ENCODE measurements at regions not wholly inside any gene's neighbourhood (a gene's known extent, or its start where the extent isn't known, plus 50 kb on each side); places are given as distances from the start of the nearest gene placed in this dataset.
"Not testable (repeated sequence)": the region's sequence is repeated elsewhere in the genome, so short reads cannot be mapped to it uniquely, and the experiment has no call there.

DNA sequence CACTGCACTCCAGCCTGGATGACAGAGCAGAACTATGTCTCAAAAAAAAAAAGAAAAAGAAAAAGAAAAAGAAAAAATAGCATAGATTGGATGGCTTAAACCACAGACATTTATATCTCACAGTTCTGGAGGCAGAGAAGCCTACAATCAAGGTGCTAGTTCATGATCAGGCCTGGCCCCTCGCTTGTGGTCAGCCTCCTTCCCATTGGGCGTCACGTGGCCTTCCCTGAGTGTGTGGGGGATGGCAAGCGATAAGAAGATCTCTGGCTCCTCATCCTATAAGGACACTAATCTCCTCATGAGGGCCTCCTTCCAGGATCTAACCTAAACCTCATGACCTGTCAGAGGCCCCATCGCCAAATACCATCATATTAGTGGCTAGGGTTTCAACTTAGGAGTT lies 320.2 kb upstream of the SPATA31A3 start:
- H2AFZ ChIP-seq (replicated peaks; ENCODE audit: low read length, poor library complexity); BruUV-seq (replicated peaks); H4K91ac ChIP-seq (ENCODE audit: insufficient read depth, low read depth, low read length); H3K18ac ChIP-seq (ENCODE audit: low read depth, low read length); H2AK5ac ChIP-seq (ENCODE audit: low read depth, low read length); H3K9me3 ChIP-seq (ENCODE audit: control insufficient read depth, insufficient read depth, low read length); H3K9me1 ChIP-seq (ENCODE audit: insufficient read depth, low read length); ATAC-seq (ENCODE audit: low read depth); H4K5ac ChIP-seq (ENCODE audit: low read depth, low read length); H3K4me3 ChIP-seq (ENCODE audit: insufficient read depth, low read depth, low read length); H3K56ac ChIP-seq (ENCODE audit: extremely low read depth, insufficient read depth, low read length); H4K20me1 ChIP-seq (ENCODE audit: insufficient read depth, low read length); in situ Hi-C loops (cut with MboI; ENCODE audit: low sequenced_read_pairs); H3K9ac ChIP-seq (ENCODE audit: low read depth, low read length); H2BK120ac ChIP-seq (ENCODE audit: low read depth, low read length); H2AK9ac ChIP-seq (replicated peaks; ENCODE audit: low read depth, low read length, poor library complexity); CTCF ChIA-PET; H3K4me1 ChIP-seq (ENCODE audit: control insufficient read depth, insufficient read depth, low read length); H3K14ac ChIP-seq (replicated peaks; ENCODE audit: low read depth, low read length); H4K8ac ChIP-seq (ENCODE audit: low read depth in 2 of 2, low read length in 2 of 2); H3K27ac ChIP-seq (ENCODE audit: insufficient read depth, low read length); H3K4ac ChIP-seq (ENCODE audit: low read depth, low read length); POLR2A ChIA-PET (ENCODE audit: unreplicated experiment); H3K23ac ChIP-seq (ENCODE audit: low read depth, low read length); H2BK5ac ChIP-seq (ENCODE audit: low read depth, low read length, poor library complexity, severe bottlenecking); dilution Hi-C loops (cut with HindIII; ENCODE audit: low sequenced_read_pairs, unreplicated experiment); DNase-seq; H3K27me3 ChIP-seq (ENCODE audit: control insufficient read depth, insufficient read depth, low read length); H3K4me2 ChIP-seq (ENCODE audit: low read depth, low read length); H3K36me3 ChIP-seq (ENCODE audit: control insufficient read depth, insufficient read depth, low read length); intact Hi-C loops (cut with micrococcal nuclease); H3K79me1 ChIP-seq (ENCODE audit: low read depth in 1 of 2, low read length in 2 of 2); H2BK20ac ChIP-seq (ENCODE audit: low read depth, low read length); H2BK15ac ChIP-seq (ENCODE audit: low read depth, low read length): not testable (repeated sequence)
- WGBS, 2 experiments (ENCODE audit: extremely low coverage in 2 of 2, insufficient read length in 1 of 2), result no CpG with 5 or more reads among the region's 5 CpGs

DNA sequence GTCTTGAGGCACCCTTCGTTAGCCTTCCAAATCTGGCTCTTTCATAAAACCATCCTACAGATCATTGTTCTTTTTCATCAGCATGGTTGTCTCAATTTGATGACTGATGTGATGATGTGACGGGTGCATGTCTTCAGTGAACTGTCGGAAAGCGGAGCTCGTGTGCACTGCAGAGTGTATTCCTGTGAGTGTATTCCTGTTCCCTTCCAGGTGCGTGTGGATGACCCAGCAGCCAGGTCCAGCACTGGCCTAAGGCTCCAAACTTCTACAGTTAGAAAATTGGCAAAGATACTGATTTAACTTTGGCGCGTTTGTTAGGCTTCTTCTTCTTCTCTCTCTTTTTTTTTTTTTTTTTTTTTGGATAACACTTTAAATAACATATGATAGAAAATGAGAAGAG lies 314.8 kb upstream of the SPATA31A3 start:
- H3K4ac ChIP-seq (ENCODE audit: low read depth, low read length); intact Hi-C loops (cut with micrococcal nuclease); H2BK120ac ChIP-seq (ENCODE audit: low read depth, low read length); H3K4me2 ChIP-seq (ENCODE audit: low read depth, low read length); H3K14ac ChIP-seq (replicated peaks; ENCODE audit: low read depth, low read length); ATAC-seq (ENCODE audit: low read depth); H3K27ac ChIP-seq (ENCODE audit: insufficient read depth, low read length); in situ Hi-C loops (cut with MboI; ENCODE audit: low sequenced_read_pairs); H3K9me3 ChIP-seq (ENCODE audit: control insufficient read depth, insufficient read depth, low read length); H3K4me1 ChIP-seq (ENCODE audit: control insufficient read depth, insufficient read depth, low read length); H2BK15ac ChIP-seq (ENCODE audit: low read depth, low read length); BruUV-seq (replicated peaks); H2AK9ac ChIP-seq (replicated peaks; ENCODE audit: low read depth, low read length, poor library complexity); CTCF ChIA-PET; H3K9me1 ChIP-seq (ENCODE audit: insufficient read depth, low read length); H3K9ac ChIP-seq (ENCODE audit: low read depth, low read length); dilution Hi-C loops (cut with HindIII; ENCODE audit: low sequenced_read_pairs, unreplicated experiment); H3K79me1 ChIP-seq (ENCODE audit: low read depth in 1 of 2, low read length in 2 of 2); H3K36me3 ChIP-seq (ENCODE audit: control insufficient read depth, insufficient read depth, low read length); H4K5ac ChIP-seq (ENCODE audit: low read depth, low read length); H3K18ac ChIP-seq (ENCODE audit: low read depth, low read length); H3K27me3 ChIP-seq (ENCODE audit: control insufficient read depth, insufficient read depth, low read length); H2BK5ac ChIP-seq (ENCODE audit: low read depth, low read length, poor library complexity, severe bottlenecking); POLR2A ChIA-PET (ENCODE audit: unreplicated experiment); H2BK20ac ChIP-seq (ENCODE audit: low read depth, low read length); H3K56ac ChIP-seq (ENCODE audit: extremely low read depth, insufficient read depth, low read length); H2AK5ac ChIP-seq (ENCODE audit: low read depth, low read length); H3K23ac ChIP-seq (ENCODE audit: low read depth, low read length); H3K4me3 ChIP-seq (ENCODE audit: insufficient read depth, low read depth, low read length); H4K8ac ChIP-seq (ENCODE audit: low read depth in 2 of 2, low read length in 2 of 2); DNase-seq; H4K20me1 ChIP-seq (ENCODE audit: insufficient read depth, low read length); H2AFZ ChIP-seq (replicated peaks; ENCODE audit: low read length, poor library complexity); H4K91ac ChIP-seq (ENCODE audit: insufficient read depth, low read depth, low read length): not testable (repeated sequence)
- no CpG with 5 or more reads among the region's 8 CpGs for WGBS, 2 experiments (ENCODE audit: extremely low coverage in 2 of 2, insufficient read length in 1 of 2)
